ENCODE measurements at regions not wholly inside any gene's neighbourhood (a gene's known extent, or its start where the extent isn't known, plus 50 kb on each side); places are given as distances from the start of the nearest gene placed in this dataset.

GRCh38 chr16:85391769-85392583 lies 221.1 kb upstream of the GSE1 start:
- no peaks in the 10 kb centered on the region for H3K9me3 ChIP-seq (ENCODE audit: insufficient read depth, low read length)
- no peak overlapping the region for H3K27ac ChIP-seq (ENCODE audit: low read length)
- H3K9ac ChIP-seq (ENCODE audit: low read length): no peak overlapping the region
- no peaks in the 10 kb centered on the region for H3K36me3 ChIP-seq (replicated peaks; ENCODE audit: low read depth, low read length)
- H3K27me3 ChIP-seq (ENCODE audit: low read depth, low read length): peaks cover 26% of the 10 kb centered on the region
- H4K20me1 ChIP-seq (ENCODE audit: insufficient read depth, low read length): no peaks in the 10 kb centered on the region
- H3K4me3 ChIP-seq (ENCODE audit: low read length): no peak overlapping the region
- H3K4me2 ChIP-seq (ENCODE audit: low read length): no peak overlapping the region
- H3K79me2 ChIP-seq (ENCODE audit: low read length): no peaks in the 10 kb centered on the region
- no peak overlapping the region for H2AFZ ChIP-seq (ENCODE audit: low read depth, low read length)
- H3K4me1 ChIP-seq (ENCODE audit: low read length): peaks cover 20% of the 10 kb centered on the region
- TF ChIP-seq EZH2phosphoT487 (IDR thresholded peaks at IDR 0.05; ENCODE audit: low read depth) (no peak), CTCF (IDR thresholded peaks at IDR 0.05; ENCODE audit: low read depth, low read length) (no peak)

GRCh38 chr16:85392756-85393673 lies 220.1 kb upstream of the GSE1 start:
- Histone ChIP-seq H3K36me3 (replicated peaks; ENCODE audit: low read depth, low read length) (no peaks in the 10 kb centered on the region), H4K20me1 (ENCODE audit: insufficient read depth, low read length) (no peaks in the 10 kb centered on the region), H3K4me3 (ENCODE audit: low read length) (no peak overlapping the region), H3K79me2 (ENCODE audit: low read length) (no peaks in the 10 kb centered on the region), H3K27ac (ENCODE audit: low read length) (no peak overlapping the region), H3K9me3 (ENCODE audit: insufficient read depth, low read length) (no peaks in the 10 kb centered on the region), H2AFZ (ENCODE audit: low read depth, low read length) (no peak overlapping the region), H3K4me2 (ENCODE audit: low read length) (no peak overlapping the region), H3K4me1 (ENCODE audit: low read length) (peaks cover 30% of the 10 kb centered on the region), H3K9ac (ENCODE audit: low read length) (no peak overlapping the region), H3K27me3 (ENCODE audit: low read depth, low read length) (peaks cover 28% of the 10 kb centered on the region)
- TF ChIP-seq CTCF (IDR thresholded peaks at IDR 0.05; ENCODE audit: low read depth, low read length): no peak
- no peak for TF ChIP-seq EZH2phosphoT487 (IDR thresholded peaks at IDR 0.05; ENCODE audit: low read depth)

GRCh38 chr16:85393674-85394451 lies 219.3 kb upstream of the GSE1 start:
- Histone ChIP-seq H4K20me1 (ENCODE audit: insufficient read depth, low read length) (no peaks in the 10 kb centered on the region), H3K4me2 (ENCODE audit: low read length) (peak overlapping the region; percentile 37), H3K4me1 (ENCODE audit: low read length) (peaks cover 35% of the 10 kb centered on the region), H3K9me3 (ENCODE audit: insufficient read depth, low read length) (no peaks in the 10 kb centered on the region), H3K9ac (ENCODE audit: low read length) (no peak overlapping the region), H3K4me3 (ENCODE audit: low read length) (peak overlapping the region; percentile 57), H3K36me3 (replicated peaks; ENCODE audit: low read depth, low read length) (no peaks in the 10 kb centered on the region), H3K79me2 (ENCODE audit: low read length) (no peaks in the 10 kb centered on the region), H3K27me3 (ENCODE audit: low read depth, low read length) (peaks cover 32% of the 10 kb centered on the region), H2AFZ (ENCODE audit: low read depth, low read length) (no peak overlapping the region; the same call in 1 of the 2 replicates), H3K27ac (ENCODE audit: low read length) (no peak overlapping the region)
- no peak for TF ChIP-seq EZH2phosphoT487 (IDR thresholded peaks at IDR 0.05; ENCODE audit: low read depth)
- peak; percentile 84 for TF ChIP-seq CTCF (IDR thresholded peaks at IDR 0.05; ENCODE audit: low read depth, low read length)
